Activated T-helper 1 cell treated with Interleukin-2 at 50 U/mL for 16 hours (primary cell): ENCODE measurements at regions not wholly inside any gene's neighbourhood (a gene's known extent, or its start where the extent isn't known, plus 50 kb on each side); places are given as distances from the start of the nearest gene placed in this dataset.
"Not testable (repeated sequence)": the region's sequence is repeated elsewhere in the genome, so short reads cannot be mapped to it uniquely, and the experiment has no call there.

Experiments
- DNase-seq: peaks from one replicate; pipeline ENCODE4 v3.0.0-alpha.2; 2020; ENCODE audit warnings: low read depth

GRCh38 chrX:13223868-13224567 lies 95.8 kb downstream of the ATXN3L start:
- DNase-seq: no peak

GRCh38 chrX:13220916-13221315 lies 98.9 kb downstream of the ATXN3L start:
- DNase-seq: no peak

DNA sequence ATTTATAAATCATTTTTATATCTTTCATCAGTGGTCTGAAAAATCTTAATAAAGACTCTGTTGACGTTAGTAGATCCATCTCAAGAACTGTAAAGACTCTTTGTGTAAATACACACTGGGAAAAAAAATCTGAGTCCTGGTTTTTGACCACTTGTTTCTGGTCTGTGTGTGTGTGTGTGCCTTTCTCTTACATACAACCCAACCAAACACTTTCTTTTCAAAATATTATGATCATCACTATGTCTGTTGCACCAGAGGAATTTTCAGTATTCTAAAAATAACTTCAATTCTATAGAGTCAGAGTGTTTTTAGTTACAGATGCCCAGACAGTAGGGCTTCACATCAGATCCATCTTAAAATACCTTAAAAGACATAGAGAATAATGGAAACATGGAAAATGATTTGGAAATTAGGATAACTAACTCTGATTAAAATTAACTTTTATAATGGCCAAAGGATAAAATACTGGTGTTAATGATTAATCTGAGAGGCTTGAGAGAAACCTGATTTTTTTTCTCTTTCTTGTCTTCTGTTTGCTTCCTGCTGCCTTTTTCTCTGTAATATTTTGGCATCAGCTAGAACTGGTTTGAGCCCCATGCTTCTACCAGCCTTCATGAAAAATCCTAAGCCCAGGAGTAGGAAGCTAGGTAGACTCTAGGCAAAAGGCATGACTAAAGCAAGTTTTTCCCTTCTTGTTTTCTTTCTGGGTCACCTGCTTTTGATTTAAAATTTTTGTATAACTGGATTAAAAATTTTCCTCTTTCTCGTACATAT lies 99.7 kb downstream of the ATXN3L start:
- DNase-seq: no peak

DNA sequence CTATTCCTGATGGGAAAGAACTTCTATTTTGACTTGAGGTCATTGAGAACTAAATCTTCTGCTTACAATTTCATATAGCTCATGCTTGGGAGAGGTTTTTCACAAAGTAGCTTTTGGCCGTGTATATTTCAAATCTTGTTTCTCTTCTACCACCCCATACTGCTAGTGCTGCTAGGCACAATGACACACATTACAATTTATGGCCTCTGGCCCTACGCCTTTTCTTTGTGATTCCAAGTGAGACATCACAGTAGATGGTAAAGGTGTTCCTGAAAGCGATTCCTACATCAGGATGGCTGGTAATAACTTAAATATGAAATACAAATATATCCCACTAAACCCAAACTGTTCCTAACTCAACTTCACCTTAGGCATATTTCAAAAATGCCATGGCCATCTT lies 101.1 kb downstream of the ATXN3L start:
- DNase-seq: no peak

- DNase-seq: no peak
Observed at GRCh38 chrX:13216139-13216538, 103.7 kb downstream of the ATXN3L start.

DNA sequence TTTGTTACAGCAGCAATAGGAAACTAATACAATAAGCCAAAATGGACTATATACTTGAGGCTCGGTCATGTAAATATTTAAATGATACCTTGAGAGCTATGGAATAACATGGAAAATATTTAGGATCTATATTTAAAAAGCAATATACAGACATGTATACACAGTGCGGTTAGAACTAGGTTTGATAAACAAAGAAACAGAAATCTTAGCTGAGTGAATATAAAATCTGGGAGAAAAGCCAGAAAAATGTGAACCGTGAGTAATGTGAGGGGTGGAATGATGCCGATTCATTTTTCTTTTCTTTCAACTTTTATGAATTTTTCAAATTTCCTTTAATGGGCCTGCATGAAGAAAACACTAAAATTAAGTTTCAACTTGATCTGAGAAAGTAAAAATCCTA lies 104.1 kb downstream of the ATXN3L start:
- DNase-seq: no peak

DNA sequence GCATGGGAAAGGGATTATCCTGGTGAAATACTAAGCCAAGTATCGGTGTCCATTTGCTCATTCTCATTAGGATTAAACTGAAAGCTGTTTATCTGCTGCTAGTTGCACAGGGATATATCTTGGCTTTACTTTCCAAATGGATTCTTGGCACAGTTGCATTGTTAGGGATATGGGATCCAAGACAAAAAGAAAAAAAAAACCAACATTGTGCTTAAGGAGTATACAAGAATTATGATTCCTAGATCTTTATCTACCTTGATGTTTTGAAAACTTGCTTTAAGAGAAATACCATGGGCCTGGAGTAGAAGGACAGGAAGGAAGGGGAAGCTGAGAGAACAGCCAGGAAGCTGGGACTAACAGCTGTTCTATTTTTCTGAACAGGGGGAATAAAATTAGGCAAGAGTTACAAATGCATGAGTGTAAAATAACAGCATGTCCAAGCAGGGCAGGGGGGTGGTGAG lies 107.6 kb downstream of the ATXN3L start:
- DNase-seq: no peak

DNA sequence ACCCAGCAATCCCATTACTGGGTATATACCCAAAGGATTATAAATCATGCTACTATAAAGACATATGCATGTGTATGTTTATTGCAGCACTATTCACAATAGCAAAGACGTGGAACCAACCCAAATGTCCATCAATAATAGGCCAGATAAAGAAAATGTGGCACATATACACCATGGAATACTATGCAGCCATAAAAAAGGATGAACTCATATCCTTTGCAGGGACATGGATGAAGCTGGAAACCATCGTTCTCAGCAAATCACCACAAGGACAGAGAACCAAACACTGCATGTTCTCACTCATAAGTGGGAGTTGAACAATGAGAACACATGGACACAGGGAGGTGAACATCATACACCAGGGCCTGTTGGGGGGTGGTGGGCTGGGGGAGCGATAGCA lies 109.7 kb downstream of the ATXN3L start:
- not testable (repeated sequence) for DNase-seq

GRCh38 chrX:13209704-13210103 lies 110.1 kb downstream of the ATXN3L start:
- DNase-seq: not testable (repeated sequence)

- DNase-seq: no peak
Observed at GRCh38 chrX:13208281-13208935, 111.4 kb downstream of the ATXN3L start.

DNA sequence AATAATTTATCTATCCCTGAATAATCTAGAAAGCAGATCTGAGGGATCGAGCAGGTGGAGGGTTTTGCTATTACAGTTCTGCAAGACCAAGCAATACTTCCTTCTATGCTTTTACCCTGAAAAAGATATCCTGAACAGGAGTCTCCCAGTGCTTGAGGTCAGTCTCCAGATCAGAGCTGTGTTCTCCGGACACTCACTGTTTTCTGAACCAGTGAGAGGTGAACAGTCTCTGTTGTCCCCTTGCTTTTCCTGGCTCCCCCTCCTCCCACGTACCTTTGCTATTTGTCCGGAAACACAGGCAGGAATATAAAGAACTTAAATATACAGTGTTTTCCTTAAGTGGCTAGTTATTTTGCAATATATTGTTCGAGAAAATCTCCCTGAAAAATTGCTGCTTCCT lies 116.6 kb downstream of the ATXN3L start:
- no peak for DNase-seq

GRCh38 chrX:13201605-13202219 lies 118.1 kb downstream of the ATXN3L start:
- no peak for DNase-seq

DNA sequence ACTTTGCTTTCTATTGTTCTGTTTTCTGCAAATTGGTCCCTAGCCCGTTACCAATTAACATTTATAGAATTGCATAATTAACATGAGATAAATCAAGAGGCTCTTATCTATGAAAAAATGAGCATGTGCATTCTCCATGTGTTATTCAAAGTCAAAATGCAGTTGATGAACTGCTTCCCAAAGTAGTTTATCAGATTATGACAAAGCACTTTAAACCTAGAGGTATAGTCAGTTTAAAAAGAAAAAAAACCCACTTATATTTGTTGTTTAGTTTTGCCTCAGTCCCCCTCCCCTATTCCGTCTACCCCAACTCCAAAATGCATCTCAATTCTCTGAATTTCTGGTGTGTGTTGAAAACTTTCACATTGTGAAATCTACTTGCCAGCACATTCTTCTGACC lies 119.5 kb downstream of the ATXN3L start:
- no peak for DNase-seq

DNA sequence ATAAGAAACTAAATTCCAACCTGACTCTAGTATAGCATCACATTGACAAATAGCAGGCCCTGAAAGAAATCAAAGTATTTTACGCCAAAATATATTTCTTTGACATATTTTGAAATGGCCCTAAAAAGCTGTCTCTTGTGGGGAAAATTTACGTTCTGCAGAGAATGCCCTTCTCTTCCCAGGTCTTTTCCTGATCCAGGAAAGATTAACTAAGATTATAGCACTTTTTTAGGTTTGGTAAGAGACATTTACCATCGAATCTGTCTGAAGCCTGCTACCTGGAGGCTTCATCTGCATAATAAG lies 121.1 kb downstream of the ATXN3L start:
- DNase-seq: no peak

DNA sequence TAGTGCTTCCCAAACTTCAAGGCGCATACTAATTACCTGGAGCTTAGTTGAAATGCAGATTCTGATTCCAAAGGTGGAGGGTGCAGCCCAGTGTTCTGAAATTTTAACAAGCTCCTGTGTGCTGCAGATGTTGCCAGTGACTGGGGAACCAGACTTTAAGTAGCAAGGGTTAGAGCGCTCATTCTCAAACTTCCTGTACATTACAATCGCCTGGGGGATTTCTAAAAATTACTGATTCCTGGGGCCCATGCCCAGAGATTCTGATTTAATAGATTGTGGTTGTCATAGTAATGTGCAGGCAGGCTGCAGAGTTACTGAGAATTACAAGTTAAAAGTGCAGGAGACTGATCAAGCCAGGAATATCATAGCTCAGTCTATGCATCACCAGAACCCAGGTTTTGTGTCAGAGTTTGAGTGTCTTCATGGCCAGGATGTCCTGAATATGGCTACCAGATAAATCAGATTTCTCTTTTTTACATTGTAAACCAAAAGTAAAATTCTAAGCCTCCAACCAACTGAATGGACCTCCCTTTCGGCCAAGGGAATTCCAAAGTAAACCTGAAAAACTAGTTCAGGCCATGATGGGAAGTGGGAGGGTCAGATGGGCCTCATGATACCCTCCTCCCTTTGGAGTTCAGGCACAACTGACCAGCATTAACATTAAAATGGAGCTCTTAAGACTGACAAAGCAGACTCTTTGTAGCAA lies 121.6 kb downstream of the ATXN3L start:
- no peak for DNase-seq

- DNase-seq: no peak
Observed at GRCh38 chrX:13196782-13197181, 123.1 kb downstream of the ATXN3L start.

DNA sequence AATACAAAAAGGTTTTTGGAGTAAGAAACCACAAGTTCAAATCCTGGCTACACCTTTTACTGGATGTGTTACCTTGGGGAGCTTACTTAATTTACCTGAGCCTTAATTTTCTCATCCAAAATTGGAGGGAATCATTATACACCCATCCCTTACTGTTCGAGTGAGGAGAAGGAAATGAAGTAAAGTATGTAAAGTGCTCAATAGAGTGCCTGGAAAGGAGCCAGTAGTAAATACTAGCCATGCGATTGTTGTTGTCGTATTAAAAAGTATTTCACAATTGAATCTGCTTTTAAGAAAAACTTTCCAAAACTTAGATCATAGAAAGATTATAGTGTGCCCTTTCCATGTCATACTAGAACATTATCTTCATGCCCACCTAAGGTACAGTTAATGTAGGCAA lies 124.5 kb downstream of the ATXN3L start:
- DNase-seq: no peak

- no peak for DNase-seq
Observed at GRCh38 chrX:13194291-13195103, 125.4 kb downstream of the ATXN3L start.

- DNase-seq: no peak
Observed at GRCh38 chrX:13190051-13190450, 129.8 kb downstream of the ATXN3L start.

DNA sequence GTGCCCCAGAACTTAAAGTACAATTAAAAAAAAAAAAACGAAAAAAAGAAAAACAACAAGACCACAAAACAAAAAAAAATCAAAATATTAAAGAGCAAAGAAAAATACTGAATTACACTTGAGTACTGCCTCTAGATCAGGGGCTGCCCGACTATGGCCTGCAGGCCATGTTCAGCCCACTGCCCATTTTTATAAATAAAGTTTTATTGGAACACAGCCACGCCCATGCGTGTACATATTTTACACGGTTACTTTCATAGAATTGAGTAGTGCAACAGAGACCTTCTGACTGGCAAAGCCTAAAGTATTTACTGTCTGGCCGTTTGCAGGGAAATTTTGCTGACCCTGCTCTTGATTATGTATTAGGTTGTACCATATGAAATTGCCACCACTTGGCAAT lies 130.5 kb downstream of the ATXN3L start:
- DNase-seq: no peak

- DNase-seq: no peak
Observed at GRCh38 chrX:13188731-13189309, 131.0 kb downstream of the ATXN3L start.
